GM21390 (cell line): ENCODE measurements at regions not wholly inside any gene's neighbourhood (a gene's known extent, or its start where the extent isn't known, plus 50 kb on each side); places are given as distances from the start of the nearest gene placed in this dataset.

Experiments used
- ATAC-seq: cut with Tn5 transposase; IDR thresholded peaks from one replicate; pipeline ENCODE4 v1.9.1; 2021; ENCODE audit not compliant: unreplicated experiment

DNA sequence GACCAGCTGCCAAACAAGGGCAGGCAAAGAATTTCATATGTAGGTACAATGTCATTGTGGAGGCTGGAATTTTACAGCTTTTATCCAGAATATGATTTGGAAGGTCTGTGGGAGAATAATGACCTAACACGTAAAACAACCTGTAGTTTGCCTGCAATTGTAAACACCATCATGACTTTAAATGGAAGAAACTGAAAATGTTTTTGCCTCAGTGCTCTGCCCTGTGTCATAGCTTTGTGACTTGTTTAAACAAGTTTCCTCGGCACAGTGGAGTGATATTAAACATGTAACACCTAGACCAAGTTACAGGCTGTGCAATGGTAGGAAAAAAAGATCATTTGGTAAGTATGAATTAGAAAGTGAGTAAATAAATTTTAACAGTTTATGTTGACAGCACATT is 171.6 kb upstream of the MBNL1 start:
- ATAC-seq: no peak

- ATAC-seq: no peak
Measured at GRCh38 chr3:152097770-152098169, 171.0 kb upstream of the MBNL1 start.

- ATAC-seq: peak; percentile 98
Measured at GRCh38 chr3:152100491-152101132, 168.1 kb upstream of the MBNL1 start.

- ATAC-seq: no peak
Measured at GRCh38 chr3:152102410-152102809, 166.3 kb upstream of the MBNL1 start.

DNA sequence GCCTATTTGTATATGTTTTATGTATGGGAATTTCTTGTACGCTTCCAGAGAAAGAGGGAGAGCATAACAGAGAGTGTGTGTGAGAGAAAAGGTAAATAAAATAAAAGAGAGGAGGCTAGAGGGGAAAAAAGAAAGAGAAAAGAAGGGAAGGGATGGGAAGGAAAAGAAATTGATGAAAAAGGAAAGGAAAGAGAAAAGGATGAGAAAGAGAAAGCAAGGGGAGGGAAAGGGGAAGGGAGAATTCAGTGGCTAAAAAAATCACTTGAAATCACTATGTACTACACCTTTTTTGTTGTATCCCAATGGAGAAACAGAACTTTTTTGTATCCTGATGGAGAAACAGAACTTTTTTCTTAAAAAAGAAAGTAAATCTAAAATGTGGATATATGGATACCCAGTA is 165.5 kb upstream of the MBNL1 start:
- ATAC-seq: no peak

DNA sequence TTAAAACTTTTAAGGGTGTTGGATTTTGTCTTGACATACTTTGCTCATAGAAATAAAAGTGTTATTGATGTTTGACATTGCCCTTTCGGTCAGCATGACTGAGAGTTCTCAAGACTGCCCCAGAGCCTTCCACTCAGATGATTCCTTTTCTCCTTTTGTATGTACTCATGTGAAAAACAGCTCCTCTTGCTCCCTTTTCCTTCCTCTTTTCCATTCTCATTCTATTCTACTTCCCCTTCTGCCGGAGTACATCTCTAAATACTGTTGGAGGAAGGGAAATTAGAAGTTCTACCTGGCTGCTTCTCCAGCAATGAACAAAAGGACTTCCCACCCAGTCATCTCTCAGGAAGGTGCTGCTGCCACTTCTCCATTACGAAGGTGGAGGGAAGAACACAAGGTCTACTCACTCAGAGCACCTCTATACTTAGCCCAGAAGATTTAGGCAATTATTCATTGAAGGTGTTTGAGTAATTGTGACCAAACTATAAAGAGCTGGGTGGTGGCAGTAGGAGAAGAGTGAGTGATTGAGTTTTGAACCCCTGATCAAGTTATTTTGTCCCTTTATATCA is 163.8 kb upstream of the MBNL1 start:
- ATAC-seq: no peak

GRCh38 chr3:152105446-152105845 is 163.3 kb upstream of the MBNL1 start:
- ATAC-seq: no peak

DNA sequence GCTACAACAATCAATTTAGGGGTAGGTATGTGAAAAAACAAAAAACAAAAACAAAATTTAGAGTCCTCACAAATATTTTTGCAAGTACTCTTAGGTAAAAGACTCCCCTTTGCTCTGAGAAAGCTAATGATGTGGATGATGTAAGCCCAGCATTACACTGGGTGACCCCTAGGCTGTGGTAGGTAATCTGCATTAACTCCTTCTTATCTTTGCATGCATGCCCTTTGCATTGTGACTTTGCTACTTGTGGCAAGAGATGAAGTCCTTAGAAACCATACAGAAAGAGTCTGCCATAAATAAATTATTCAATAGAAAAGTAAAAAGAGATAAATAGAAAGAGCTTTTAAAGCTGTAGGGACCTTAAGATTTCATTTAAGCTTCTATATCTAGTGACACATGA is 159.7 kb upstream of the MBNL1 start:
- ATAC-seq: no peak

DNA sequence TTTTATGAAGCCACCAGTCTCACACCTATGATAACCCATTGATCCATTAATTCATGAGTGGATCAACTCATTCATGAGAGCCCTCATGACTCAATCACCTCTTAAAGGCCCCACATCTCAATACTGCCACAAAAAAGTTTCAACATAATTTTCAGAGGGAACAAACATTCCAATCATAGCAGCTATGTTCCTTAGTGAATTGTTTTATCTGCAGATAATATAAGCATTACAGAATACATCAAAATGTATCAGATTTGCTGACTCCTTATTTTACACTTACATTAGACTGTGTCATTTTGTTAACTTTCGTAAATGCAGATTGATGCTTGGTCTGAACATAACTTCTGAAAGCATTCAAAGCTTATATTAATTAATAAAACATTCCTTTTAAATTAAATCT is 155.3 kb upstream of the MBNL1 start:
- ATAC-seq: no peak

GRCh38 chr3:152113992-152114651 is 154.6 kb upstream of the MBNL1 start:
- ATAC-seq: no peak

- no peak for ATAC-seq
Measured at GRCh38 chr3:152120601-152121269, 148.0 kb upstream of the MBNL1 start.

DNA sequence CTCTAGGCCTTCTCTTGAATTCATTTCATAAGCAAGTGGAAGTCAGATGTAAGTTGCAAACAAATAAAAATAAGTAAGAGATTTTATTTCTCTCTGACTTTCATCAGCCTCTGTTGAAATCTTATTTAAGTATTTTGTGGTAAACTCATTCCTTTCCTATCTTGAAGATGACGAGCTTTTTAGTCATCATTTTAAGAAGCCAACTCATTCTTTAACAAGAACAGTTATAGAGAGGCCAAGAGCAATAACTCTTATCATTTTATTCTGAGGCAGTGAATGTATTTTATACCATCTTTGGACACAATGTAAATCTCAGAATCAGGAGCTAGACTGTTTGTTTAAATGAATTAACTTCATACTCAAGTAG is 147.5 kb upstream of the MBNL1 start:
- no peak for ATAC-seq

GRCh38 chr3:152122851-152123250 is 145.9 kb upstream of the MBNL1 start:
- ATAC-seq: no peak

- ATAC-seq: no peak
Measured at GRCh38 chr3:152123457-152123856, 145.3 kb upstream of the MBNL1 start.

DNA sequence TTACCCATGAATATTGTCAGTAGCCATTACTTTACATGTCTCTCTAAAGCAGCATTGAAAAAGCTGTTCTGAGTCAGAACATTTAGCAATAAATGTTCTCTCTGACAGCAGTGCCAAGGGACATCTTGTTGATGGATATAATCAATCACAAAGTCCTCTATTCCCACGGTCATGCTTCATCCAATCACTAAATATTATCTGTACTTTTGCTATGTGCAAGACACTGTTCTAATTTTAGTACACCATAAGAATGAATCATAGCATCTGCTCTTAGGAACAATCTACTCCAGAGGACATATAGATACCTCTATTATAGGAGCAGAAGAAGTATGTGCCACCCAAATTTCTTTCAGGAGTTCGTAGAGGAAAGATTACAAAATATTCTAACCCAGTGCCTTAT is 142.5 kb upstream of the MBNL1 start:
- no peak for ATAC-seq

- ATAC-seq: peak; percentile 99
Measured at GRCh38 chr3:152127058-152127457, 141.7 kb upstream of the MBNL1 start.

GRCh38 chr3:152128356-152128755 is 140.4 kb upstream of the MBNL1 start:
- no peak for ATAC-seq

GRCh38 chr3:152139651-152140050 is 129.1 kb upstream of the MBNL1 start:
- ATAC-seq: no peak

DNA sequence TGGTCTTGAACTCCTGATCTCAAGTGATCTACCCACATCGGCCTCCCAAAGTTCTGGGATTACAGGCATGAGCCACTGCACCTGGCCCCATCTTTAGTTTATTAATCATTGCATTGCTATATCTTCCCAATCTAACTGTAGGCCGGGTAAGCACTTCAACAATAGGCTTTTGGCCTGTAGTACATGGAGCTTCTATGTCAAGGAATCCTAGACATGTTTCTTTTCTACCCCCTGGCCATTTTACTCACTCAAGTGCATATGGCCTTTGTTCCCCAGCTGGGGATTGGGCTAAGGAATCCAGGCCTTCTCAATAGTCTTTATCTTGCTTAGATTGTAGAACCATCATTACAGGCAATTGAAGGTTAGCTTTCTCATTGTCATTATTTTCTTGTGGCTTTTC is 122.3 kb upstream of the MBNL1 start:
- no peak for ATAC-seq

DNA sequence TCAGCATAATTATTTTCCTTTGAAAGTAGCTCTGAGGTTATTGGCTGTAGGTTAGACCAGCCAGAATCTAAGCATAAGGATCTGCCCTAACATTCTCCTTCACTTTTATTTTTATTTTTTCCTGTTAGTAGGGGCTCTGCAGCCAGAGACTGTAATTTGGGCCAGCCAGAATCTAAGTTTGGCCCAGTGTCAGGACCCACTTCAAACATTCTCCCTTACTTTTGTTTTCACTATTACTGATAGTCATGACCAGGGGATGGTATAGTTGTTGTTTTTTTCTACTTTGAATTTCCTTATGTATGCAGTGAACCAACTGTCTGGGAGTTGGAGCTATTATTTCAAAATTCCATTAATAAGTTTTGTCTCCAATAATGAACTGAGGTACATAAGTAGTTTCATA is 121.0 kb upstream of the MBNL1 start:
- no peak for ATAC-seq

GRCh38 chr3:152148579-152148978 is 120.2 kb upstream of the MBNL1 start:
- no peak for ATAC-seq

- ATAC-seq: no peak
Measured at GRCh38 chr3:152149832-152150231, 118.9 kb upstream of the MBNL1 start.
